ENCODE measurements at regions not wholly inside any gene's neighbourhood (a gene's known extent, or its start where the extent isn't known, plus 50 kb on each side); places are given as distances from the start of the nearest gene placed in this dataset.

GRCh38 chr1:117760069-117760468 is 154.2 kb downstream of the TENT5C start:
- Histone ChIP-seq H2AK5ac (ENCODE audit: low read depth, low read length) (no peak overlapping the region), H3K27ac (ENCODE audit: low read depth, low read length) (no peak overlapping the region), H3K14ac (ENCODE audit: insufficient read length) (no peak overlapping the region), H3K79me2 (ENCODE audit: control insufficient read depth in 1 of 2, insufficient read depth in 2 of 2, low read length in 2 of 2) (no peaks in the 10 kb centered on the region), H3K56ac (replicated peaks; ENCODE audit: insufficient read length, low read depth, low read length) (no peak overlapping the region), H2BK12ac (ENCODE audit: low read depth, low read length) (no peak overlapping the region), H3K36me3 (ENCODE audit: control insufficient read depth in 2 of 4, insufficient read depth in 4 of 4, low read length in 3 of 4) (no peaks in the 10 kb centered on the region), H2BK20ac (ENCODE audit: low read length) (no peak overlapping the region), H3K27me3 (replicated peaks in 1 of 4; ENCODE audit: control insufficient read depth in 3 of 4, extremely low read depth in 1 of 4, insufficient read depth in 3 of 4, low read length in 3 of 4) (no peaks in the 10 kb centered on the region), H2AFZ (ENCODE audit: low read length) (no peak overlapping the region), H4K20me1 (replicated peaks in 1 of 2; ENCODE audit: control insufficient read depth in 1 of 2, insufficient read depth in 2 of 2, low read length in 2 of 2) (no peaks in the 10 kb centered on the region), H3K4ac (replicated peaks; ENCODE audit: insufficient read length, low read depth, low read length) (no peak overlapping the region), H3K4me2 (ENCODE audit: insufficient read depth in 1 of 2, low read depth in 2 of 2, low read length in 2 of 2) (no peak overlapping the region), H4K8ac (ENCODE audit: extremely low read depth, insufficient read depth, low read length) (no peak overlapping the region), H4K91ac (replicated peaks; ENCODE audit: insufficient read length, low read length) (no peak overlapping the region), H3K9ac (replicated peaks in 1 of 4; ENCODE audit: extremely low read depth in 1 of 4, low read depth in 3 of 4, low read length in 3 of 4) (no peak overlapping the region), H3K4me1 (replicated peaks in 1 of 4; ENCODE audit: control insufficient read depth in 3 of 4, insufficient read depth in 4 of 4, low read length in 3 of 4) (peaks cover 0 to 6% (median 2%) of the 10 kb centered on the region in 4 experiments; a peak in 3 of 7 replicates), H2BK120ac (replicated peaks; ENCODE audit: low read depth, low read length) (no peak overlapping the region), H4K5ac (ENCODE audit: insufficient read length, low read depth, low read length) (no peak overlapping the region), H3K23ac (ENCODE audit: insufficient read length) (no peak overlapping the region), H3K18ac (ENCODE audit: extremely low read depth, low read length) (no peak overlapping the region), H3K9me3 (ENCODE audit: insufficient read depth in 2 of 2, low read depth in 1 of 2, low read length in 1 of 2) (0 out of 4 replicates have a peak, but pooled peaks cover 0 to 2% of the 10 kb centered on the region in 2 experiments), H3K23me2 (ENCODE audit: low read depth, low read length) (peaks cover 4% of the 10 kb centered on the region), H2BK15ac (ENCODE audit: low read length) (no peak overlapping the region), H3K79me1 (ENCODE audit: low read depth, low read length) (no peaks in the 10 kb centered on the region), H2BK5ac (ENCODE audit: low read depth, low read length) (no peak overlapping the region), H3K4me3 (ENCODE audit: extremely low read depth in 1 of 4, insufficient read depth in 2 of 4, low read depth in 3 of 4, low read length in 4 of 4) (no peak overlapping the region)
- 75% methylated on average over 1 of the region's 1 CpG; no CpG with 5 or more reads in 1 of the 2 experiments for WGBS, 2 experiments (ENCODE audit: extremely low coverage in 1 of 2, insufficient coverage in 1 of 2, insufficient read length in 1 of 2, insufficient replicate concordance in 2 of 2, low coverage in 1 of 2, low lambda C conversion rate in 2 of 2, missing lambda C conversion rate in 1 of 2)
- DNase-seq (ENCODE audit: low read depth in 1 of 2, low spot score in 2 of 2) = no peak
- TF ChIP-seq SP1 (IDR thresholded peaks at IDR 0.05; ENCODE audit: low read depth, low read length) = no peak
- no peak for TF ChIP-seq JUN (IDR thresholded peaks at IDR 0.05; ENCODE audit: low read depth, low read length)
- CTCF ChIA-PET (ENCODE audit: partially characterized antibody) = interaction anchor here (4.5 to 10.2 kb wide), 3 partner anchors 219 to 246 kb away, joined by 27 to 128 read pairs (median 27); no protein-coding TSS in a partner anchor
- no peak for FAIRE-seq
- POLR2A ChIA-PET (ENCODE audit: partially characterized antibody) = no interaction called here

Measured in H1 (cell line).